Breast epithelium (tissue), 3 donors: ENCODE measurements at regions not wholly inside any gene's neighbourhood (a gene's known extent, or its start where the extent isn't known, plus 50 kb on each side); places are given as distances from the start of the nearest gene placed in this dataset.

Source experiments
- POLR2A ChIP-seq: fragments of 450-650 bp; IDR thresholded peaks from one replicate; pipeline ENCODE4 v1.6.1; 2016; ENCODE audit warnings: antibody characterized with exemption, mild to moderate bottlenecking, moderate library complexity
- TF ChIP-seq, protein P1 (sequence below), 3 donors: fragments of 450-650 bp; IDR thresholded peaks; one replicate each; pipeline ENCODE4 v1.5.1; 2016 to 2017; ENCODE audit warnings: antibody characterized with exemption in 3 of 3, mild to moderate bottlenecking in 3 of 3, moderate library complexity in 3 of 3

DNA sequence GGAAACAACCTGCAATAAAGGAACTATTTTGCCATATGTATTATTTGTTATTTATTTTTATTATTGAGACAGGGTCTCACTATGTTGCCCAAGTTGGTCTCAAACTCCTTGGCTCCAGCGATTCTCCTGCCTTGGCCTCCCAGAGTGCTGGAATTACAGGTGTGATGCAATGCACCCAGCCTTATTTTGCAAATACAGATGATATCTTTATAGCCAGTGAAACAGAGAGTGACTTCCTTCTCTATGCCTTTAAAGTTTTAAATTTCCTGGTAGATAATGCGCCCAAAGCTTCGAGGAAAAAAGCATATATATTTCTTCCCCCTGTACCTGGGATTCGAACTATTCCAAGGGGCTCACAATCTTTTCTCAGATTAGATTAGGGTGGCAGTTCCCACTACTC is 601.1 kb upstream of the HTR2C start:
- TF ChIP-seq, protein P1, sequence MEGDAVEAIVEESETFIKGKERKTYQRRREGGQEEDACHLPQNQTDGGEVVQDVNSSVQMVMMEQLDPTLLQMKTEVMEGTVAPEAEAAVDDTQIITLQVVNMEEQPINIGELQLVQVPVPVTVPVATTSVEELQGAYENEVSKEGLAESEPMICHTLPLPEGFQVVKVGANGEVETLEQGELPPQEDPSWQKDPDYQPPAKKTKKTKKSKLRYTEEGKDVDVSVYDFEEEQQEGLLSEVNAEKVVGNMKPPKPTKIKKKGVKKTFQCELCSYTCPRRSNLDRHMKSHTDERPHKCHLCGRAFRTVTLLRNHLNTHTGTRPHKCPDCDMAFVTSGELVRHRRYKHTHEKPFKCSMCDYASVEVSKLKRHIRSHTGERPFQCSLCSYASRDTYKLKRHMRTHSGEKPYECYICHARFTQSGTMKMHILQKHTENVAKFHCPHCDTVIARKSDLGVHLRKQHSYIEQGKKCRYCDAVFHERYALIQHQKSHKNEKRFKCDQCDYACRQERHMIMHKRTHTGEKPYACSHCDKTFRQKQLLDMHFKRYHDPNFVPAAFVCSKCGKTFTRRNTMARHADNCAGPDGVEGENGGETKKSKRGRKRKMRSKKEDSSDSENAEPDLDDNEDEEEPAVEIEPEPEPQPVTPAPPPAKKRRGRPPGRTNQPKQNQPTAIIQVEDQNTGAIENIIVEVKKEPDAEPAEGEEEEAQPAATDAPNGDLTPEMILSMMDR (IDR thresholded peaks at IDR 0.05) = no peak
- TF ChIP-seq POLR2A = no peak
